ENCODE measurements at regions not wholly inside any gene's neighbourhood (a gene's known extent, or its start where the extent isn't known, plus 50 kb on each side); places are given as distances from the start of the nearest gene placed in this dataset.

DNA sequence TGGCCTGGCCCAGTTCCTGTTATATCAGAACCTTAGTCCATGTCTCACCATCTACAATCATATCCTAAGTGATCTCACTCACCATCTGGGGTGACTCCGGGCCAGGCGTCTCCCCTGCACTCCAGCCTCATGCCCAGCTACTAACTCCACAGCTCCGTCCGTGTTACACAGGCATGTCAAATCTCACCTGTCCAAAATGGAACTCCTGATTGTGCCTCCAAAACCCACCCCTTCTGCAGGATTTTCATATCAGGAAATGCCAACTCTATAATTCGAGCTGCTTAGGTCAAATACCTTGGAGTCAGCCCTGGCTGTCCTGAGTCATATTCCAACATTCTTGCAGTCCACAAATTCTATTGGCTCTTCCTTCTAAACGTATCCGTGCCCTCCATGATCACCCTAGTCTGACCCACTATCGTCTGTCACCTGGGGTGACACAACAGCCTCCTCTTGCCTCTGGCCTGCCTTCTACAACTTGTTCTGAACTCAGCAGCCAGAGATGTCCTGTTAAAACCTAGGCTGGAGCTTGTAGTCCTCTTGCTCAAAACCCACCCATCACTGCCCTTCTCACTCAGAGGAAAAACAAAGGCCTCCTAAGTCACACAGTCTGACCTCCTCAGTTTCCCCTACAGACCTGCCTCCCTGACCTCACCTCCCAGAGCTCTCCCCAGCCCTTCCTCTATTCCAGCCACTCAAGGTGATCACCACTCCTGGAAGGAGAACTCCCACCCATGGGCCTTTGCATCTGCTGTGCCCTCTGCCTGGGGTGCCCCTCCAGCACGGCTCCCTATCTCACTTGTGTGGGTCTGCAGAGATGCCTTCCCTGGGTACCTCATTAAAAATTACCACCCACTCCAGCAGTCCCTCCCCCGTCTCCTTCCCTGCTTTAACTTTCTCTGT is 85.3 kb upstream of the SIRPA start:
- TF ChIP-seq ZNF274 (IDR thresholded peaks at IDR 0.05; ENCODE audit: low read depth, low read length): no peak
- TF ChIP-seq YY1 (IDR thresholded peaks at IDR 0.05; ENCODE audit: insufficient read depth, insufficient read length): no peak
